ENCODE measurements at regions not wholly inside any gene's neighbourhood (a gene's known extent, or its start where the extent isn't known, plus 50 kb on each side); places are given as distances from the start of the nearest gene placed in this dataset.

- no peak for TF ChIP-seq POLR2A (IDR thresholded peaks at IDR 0.05)
- TF ChIP-seq EP300 (IDR thresholded peaks at IDR 0.05): no peak
- no peak for TF ChIP-seq CTCF (IDR thresholded peaks at IDR 0.05)
- TF ChIP-seq POLR2AphosphoS5 (IDR thresholded peaks at IDR 0.05): no peak
These were observed 69.8 kb upstream of the IRX3 start for GRCh38 chr16:54356391-54356790.

All from suprapubic skin (tissue), 4 donors.